Thyroid gland (tissue), 4 donors: ENCODE measurements at regions not wholly inside any gene's neighbourhood (a gene's known extent, or its start where the extent isn't known, plus 50 kb on each side); places are given as distances from the start of the nearest gene placed in this dataset.

ENCODE experiments used
- DNase-seq, 2 donors: peaks; one replicate each; pipeline ENCODE4 v3.0.0-alpha.2; 2019
- H3K27ac ChIP-seq, 3 donors: fragments of 200-600 bp; sonication (generic); 1 replicate in 2 of 3; 2 replicates in 1 of 3; pipeline ENCODE4 v1.5.1; 2016 to 2019; ENCODE audit warnings: mild to moderate bottlenecking in 1 of 3, moderate library complexity in 1 of 3
- H3K27me3 ChIP-seq: fragments of 200-600 bp; sonication (generic); one replicate; pipeline ENCODE4 v1.5.1; 2019
- H3K36me3 ChIP-seq, 2 donors: fragments of 200-600 bp; sonication (generic); one replicate each; pipeline ENCODE4 v1.5.1; 2016 to 2019
- H3K4me1 ChIP-seq, 2 donors: fragments of 200-600 bp; sonication (generic); one replicate each; pipeline ENCODE4 v1.5.1; 2017 to 2019
- H3K4me3 ChIP-seq, 3 donors: fragments of 200-600 bp; sonication (generic); replicated peaks in 1 of 3; 1 replicate in 2 of 3; 2 replicates in 1 of 3; pipeline ENCODE4 v1.5.1; 2016; ENCODE audit warnings: mild to moderate bottlenecking in 1 of 3
- H3K9me3 ChIP-seq: fragments of 200-600 bp; sonication (generic); one replicate; pipeline ENCODE4 v1.5.1; 2017
- POLR2A ChIP-seq, 2 donors: fragments of 450-650 bp; IDR thresholded peaks; one replicate each; pipeline ENCODE4 v1.6.1; 2017; ENCODE audit warnings: antibody characterized with exemption in 2 of 2, mild to moderate bottlenecking in 2 of 2, moderate library complexity in 1 of 2
- WGBS, 2 donors: methylation state at CpG; one replicate each; pipeline ENCODE4 v1.1.5; 2017; 5-methylcytosine and 5-hydroxymethylcytosine counted together
- intact Hi-C: fragments of 100-400 bp; cut with DNase I; formaldehyde crosslinking; loops from one replicate; pipeline ENCODE4 v1.15.1; 2023
- TF ChIP-seq, protein P1 (sequence below), 6 experiments: fragments of 200-600 bp in 3 of 6; fragments of 450-650 bp in 3 of 6; sonication (generic) in 3 of 6; IDR thresholded peaks; one replicate each; pipeline ENCODE4 v1.5.1; 2016 to 2019; ENCODE audit warnings: antibody characterized with exemption in 6 of 6, mild to moderate bottlenecking in 2 of 6, inconsistent platforms in 1 of 6, moderate library complexity in 1 of 6

DNA sequence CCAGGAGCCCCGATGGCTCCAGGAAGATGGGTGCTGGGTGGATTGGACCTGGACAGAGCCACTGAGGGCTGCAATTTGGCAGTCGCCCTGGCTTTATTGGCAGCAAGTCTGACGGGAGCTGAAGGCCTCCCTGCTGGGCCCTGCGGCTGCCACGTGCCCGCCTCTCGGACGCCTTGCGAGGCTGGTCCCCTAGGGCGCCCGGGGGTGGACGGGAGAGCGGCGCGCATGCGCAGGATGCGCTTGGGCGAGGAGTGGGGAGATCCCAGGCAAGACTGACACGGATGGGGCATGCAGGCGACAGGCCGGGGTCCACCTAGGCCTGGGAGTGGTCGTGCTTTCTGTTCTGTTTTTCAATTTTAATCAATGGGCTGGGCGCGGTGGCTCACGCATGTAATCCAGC is 150.0 kb downstream of the ADAMTS15 start:
- H3K27ac ChIP-seq, result no peak overlapping the region
- TF ChIP-seq, protein P1, sequence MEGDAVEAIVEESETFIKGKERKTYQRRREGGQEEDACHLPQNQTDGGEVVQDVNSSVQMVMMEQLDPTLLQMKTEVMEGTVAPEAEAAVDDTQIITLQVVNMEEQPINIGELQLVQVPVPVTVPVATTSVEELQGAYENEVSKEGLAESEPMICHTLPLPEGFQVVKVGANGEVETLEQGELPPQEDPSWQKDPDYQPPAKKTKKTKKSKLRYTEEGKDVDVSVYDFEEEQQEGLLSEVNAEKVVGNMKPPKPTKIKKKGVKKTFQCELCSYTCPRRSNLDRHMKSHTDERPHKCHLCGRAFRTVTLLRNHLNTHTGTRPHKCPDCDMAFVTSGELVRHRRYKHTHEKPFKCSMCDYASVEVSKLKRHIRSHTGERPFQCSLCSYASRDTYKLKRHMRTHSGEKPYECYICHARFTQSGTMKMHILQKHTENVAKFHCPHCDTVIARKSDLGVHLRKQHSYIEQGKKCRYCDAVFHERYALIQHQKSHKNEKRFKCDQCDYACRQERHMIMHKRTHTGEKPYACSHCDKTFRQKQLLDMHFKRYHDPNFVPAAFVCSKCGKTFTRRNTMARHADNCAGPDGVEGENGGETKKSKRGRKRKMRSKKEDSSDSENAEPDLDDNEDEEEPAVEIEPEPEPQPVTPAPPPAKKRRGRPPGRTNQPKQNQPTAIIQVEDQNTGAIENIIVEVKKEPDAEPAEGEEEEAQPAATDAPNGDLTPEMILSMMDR (IDR thresholded peaks at IDR 0.05), result no peak
- TF ChIP-seq POLR2A (IDR thresholded peaks at IDR 0.05), result no peak
- peaks cover 0 to 3% of the 10 kb centered on the region in 2 donors for H3K4me1 ChIP-seq
- no peaks in the 10 kb centered on the region for H3K27me3 ChIP-seq
- H3K36me3 ChIP-seq, result no peaks in the 10 kb centered on the region
- no peak overlapping the region for H3K4me3 ChIP-seq
- no peaks in the 10 kb centered on the region for H3K9me3 ChIP-seq
- 96 to 97% methylated on average over 15 to 25 of the region's 25 CpGs for WGBS, 2 donors
- no peak for DNase-seq
- intact Hi-C loops, result no loop called here

DNA sequence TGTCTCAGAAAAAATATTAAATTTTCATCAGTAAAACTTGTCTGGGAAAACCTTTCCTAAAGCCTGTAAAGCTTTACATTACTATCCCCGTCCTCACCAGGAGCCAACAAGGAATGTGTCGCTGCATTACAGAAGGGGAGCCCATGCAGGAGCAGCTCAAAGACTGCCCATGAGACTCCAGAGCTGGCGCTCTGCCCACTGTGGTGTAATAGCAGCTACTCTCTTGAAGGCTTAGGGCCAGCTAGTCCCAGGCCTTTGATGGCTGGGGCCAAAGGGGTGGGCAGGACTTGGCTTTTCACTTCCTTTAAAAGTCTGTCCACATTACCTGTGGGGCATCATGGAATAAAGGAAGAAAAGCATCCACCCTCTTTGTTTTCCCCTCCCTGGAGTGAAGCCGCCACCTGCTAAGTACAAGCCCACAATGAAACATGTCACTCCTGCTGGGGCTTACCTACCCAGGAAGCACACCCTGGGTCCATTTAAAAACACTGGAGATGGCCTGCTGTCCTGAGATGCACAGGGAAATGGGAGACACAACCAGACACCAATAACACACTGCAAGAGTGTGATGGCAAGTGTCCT is 150.7 kb downstream of the ADAMTS15 start:
- Histone ChIP-seq H3K4me3 (no peak overlapping the region), H3K27me3 (no peaks in the 10 kb centered on the region), H3K4me1 (peaks cover 0 to 3% of the 10 kb centered on the region in 2 donors), H3K36me3 (no peaks in the 10 kb centered on the region), H3K9me3 (no peaks in the 10 kb centered on the region), H3K27ac (no peak overlapping the region)
- peak; percentile 86 to 88 for DNase-seq
- WGBS, 2 donors, result 60 to 74% methylated on average over 4 of the region's 4 CpGs
- intact Hi-C loops, result no loop called here
- TF ChIP-seq, protein P1 (IDR thresholded peaks at IDR 0.05), result no peak
- TF ChIP-seq POLR2A (IDR thresholded peaks at IDR 0.05), result no peak

DNA sequence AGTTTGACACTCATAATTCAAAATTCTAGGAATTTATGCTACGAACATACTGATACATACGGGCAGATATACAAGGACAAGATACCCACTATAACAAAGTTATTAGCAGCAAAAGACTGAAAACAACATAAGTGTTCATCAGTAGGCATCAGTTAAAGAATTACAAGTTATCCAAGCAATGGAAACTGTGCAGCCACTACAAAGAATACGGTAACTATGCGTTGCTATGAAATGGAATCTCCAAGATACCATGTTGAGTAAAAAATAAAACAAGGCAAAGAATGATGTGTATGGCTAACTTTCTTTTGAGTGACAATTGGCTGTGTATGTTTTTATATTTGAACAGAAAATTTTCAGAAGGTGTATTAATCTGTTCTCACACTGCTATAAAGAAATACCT is 151.7 kb downstream of the ADAMTS15 start:
- DNase-seq, result no peak
- Histone ChIP-seq H3K9me3 (no peaks in the 10 kb centered on the region), H3K27ac (peak overlapping the region in 1 of 3 donors; percentile 8), H3K27me3 (no peaks in the 10 kb centered on the region), H3K4me3 (no peak overlapping the region), H3K36me3 (no peaks in the 10 kb centered on the region), H3K4me1 (peaks cover 0 to 3% of the 10 kb centered on the region in 2 donors)
- WGBS, 2 donors, result 69 to 79% methylated on average over 4 of the region's 4 CpGs
- TF ChIP-seq, protein P1 (IDR thresholded peaks at IDR 0.05), result no peak
- TF ChIP-seq POLR2A (IDR thresholded peaks at IDR 0.05), result no peak
- intact Hi-C loops, result no loop called here

DNA sequence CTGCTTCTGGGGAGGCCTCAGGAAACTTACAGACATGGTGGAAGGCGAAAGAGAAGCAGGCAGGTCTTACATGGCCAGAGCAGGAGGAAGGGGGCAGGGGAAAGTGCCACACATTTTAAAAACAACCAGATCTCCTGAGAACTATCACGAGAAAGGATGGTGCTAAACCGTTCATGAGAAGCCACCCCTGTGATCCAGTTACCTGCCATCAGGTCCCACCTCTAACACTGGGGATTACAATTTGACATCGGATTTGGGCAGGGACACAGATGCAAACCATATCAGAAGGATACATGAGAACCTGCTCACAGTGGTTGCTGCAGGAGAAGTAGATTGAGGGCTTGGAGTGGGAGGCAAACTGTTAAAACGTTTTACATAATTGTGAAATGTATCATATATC is 152.2 kb downstream of the ADAMTS15 start:
- Histone ChIP-seq H3K4me1 (peaks cover 0 to 3% of the 10 kb centered on the region in 2 donors), H3K9me3 (no peaks in the 10 kb centered on the region), H3K27me3 (no peaks in the 10 kb centered on the region), H3K36me3 (no peaks in the 10 kb centered on the region), H3K27ac (peak overlapping the region in 2 of 3 donors; percentile 8 to 45), H3K4me3 (no peak overlapping the region)
- WGBS, 2 donors, result 53 to 57% methylated on average over 5 of the region's 5 CpGs
- TF ChIP-seq, protein P1 (IDR thresholded peaks at IDR 0.05), result no peak
- no peak for TF ChIP-seq POLR2A (IDR thresholded peaks at IDR 0.05)
- intact Hi-C loops, result no loop called here
- no peak for DNase-seq

DNA sequence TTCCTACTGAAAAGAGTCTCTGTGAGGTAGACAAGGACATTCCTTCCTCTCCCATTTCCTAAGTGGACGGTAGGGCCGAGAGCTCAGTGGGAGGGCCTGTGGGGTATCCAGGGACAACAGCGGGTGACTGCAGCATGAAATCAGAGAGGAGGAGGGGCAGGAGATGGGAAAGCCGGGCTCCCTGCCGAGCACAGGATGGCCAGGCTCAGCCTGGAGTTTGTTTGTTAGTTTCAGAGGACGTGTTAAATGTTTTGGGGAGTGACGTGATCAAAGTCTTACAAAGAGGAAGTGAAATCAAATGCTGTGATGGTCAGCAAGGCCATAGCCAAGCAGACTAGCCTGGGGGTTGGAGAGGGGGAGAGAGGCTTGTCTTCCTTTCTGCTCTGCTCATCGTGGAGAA is 152.7 kb downstream of the ADAMTS15 start:
- intact Hi-C loops, result no loop called here
- no peaks in the 10 kb centered on the region for H3K27me3 ChIP-seq
- DNase-seq, result peak; percentile 80 to 82
- 13% methylated on average over 8 of the region's 8 CpGs for WGBS, 2 donors
- TF ChIP-seq POLR2A (IDR thresholded peaks at IDR 0.05), result peak in 1 of 2 donors; percentile 32
- TF ChIP-seq, protein P1 (IDR thresholded peaks at IDR 0.05), result no peak
- H3K36me3 ChIP-seq, result no peaks in the 10 kb centered on the region
- peaks cover 1 to 3% of the 10 kb centered on the region in 2 donors for H3K4me1 ChIP-seq
- peak overlapping the region in 1 of 3 donors; percentile 8 for H3K27ac ChIP-seq
- no peaks in the 10 kb centered on the region for H3K9me3 ChIP-seq
- H3K4me3 ChIP-seq, result no peak overlapping the region
